NCI-H748 (cell line): ENCODE measurements at regions not wholly inside any gene's neighbourhood (a gene's known extent, or its start where the extent isn't known, plus 50 kb on each side); places are given as distances from the start of the nearest gene placed in this dataset.

Source experiments
- DNase-seq: peaks from one replicate; lab custom pipeline; 2025; ENCODE audit not compliant: unreplicated experiment; lab: John Stamatoyannopoulos, UW

DNA sequence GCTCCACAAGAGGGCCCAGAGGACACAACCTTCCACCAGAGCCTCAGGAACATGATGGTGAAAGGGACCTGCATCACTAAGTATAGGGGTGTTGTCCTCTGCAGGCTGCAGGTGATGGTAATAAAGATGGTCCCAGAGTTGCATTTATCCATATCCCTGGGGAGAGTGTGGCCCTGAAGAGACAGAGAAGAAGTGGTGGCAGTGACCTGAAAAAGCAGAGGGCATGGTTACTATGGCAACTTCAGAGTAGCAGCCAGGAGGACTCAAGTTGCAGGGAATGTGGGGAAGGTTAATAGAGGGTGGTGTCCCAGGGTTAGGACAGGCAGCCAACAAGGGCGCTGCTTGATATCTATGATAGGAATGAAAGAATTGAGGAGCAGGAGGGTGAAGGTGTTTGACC is 57.1 kb downstream of the HLA-A start:
- DNase-seq = peak; percentile 7

DNA sequence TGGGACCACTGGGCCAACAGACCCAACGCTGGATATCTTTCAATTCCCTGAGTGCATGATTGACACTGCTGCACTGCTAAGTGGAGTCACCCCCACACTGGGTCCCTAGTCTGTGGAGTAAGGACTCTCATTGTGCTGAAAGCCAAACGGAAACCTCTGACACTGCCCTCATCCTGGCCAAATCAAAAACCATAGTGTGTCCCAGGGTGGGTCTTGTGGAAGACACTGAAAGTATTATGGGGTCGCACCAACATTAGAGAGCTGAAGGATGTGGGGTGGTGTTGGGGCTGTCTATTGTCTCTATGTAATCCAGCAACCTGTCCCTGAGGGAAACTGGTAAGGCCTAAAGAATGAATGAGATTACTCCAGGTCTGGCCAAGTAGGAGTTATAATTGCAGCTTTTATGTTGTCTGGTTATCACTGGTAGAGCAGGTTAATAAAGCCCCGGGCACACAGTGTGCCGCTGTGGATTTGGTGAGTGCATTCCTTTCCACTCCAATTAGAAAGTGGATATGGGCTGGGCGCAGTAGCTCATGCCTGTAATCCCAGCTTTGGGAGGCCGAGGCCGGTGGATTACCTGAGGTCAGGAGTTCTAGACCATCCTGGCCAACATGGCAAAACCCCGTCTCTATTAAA is 57.9 kb downstream of the HLA-A start:
- no peak for DNase-seq

DNA sequence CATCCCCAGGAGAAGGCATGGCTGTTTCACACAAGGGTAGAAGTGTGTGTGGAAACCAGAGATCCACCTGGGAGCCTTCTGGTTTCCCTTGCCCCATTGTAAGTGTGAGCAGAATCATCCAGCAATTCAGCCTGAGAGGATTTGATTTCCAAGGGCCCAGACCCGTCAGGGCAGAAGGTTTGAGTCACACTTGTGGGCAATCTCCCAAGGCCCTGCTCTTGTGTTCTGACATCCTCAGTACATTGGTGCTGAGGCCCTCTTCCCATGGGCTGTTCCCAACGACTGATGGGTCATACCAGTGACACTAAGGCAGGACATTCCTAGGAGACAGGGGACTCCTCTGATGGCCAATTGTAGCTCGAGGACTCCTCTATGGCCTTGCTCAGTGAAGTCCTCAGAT is 58.2 kb upstream of the POLR1H start:
- no peak for DNase-seq

DNA sequence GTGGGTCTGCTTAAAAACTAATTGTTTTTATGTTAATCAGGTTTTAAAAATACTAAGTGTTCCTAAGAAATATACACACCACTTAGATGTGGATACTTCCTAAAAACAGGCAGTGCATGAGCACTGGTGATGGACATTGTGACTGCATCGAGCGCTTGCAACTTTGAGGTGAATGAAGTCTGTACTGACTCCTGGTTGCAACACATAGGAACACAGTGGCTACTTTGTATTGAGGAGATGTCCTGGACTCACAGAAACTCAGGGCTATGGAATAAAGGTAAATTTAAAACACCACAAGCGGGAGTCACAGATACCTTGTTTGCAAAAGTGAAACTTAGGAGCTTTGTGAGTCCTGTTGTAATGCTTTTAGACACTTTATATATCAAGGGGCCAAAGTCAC is 55.6 kb upstream of the POLR1H start:
- DNase-seq = no peak

DNA sequence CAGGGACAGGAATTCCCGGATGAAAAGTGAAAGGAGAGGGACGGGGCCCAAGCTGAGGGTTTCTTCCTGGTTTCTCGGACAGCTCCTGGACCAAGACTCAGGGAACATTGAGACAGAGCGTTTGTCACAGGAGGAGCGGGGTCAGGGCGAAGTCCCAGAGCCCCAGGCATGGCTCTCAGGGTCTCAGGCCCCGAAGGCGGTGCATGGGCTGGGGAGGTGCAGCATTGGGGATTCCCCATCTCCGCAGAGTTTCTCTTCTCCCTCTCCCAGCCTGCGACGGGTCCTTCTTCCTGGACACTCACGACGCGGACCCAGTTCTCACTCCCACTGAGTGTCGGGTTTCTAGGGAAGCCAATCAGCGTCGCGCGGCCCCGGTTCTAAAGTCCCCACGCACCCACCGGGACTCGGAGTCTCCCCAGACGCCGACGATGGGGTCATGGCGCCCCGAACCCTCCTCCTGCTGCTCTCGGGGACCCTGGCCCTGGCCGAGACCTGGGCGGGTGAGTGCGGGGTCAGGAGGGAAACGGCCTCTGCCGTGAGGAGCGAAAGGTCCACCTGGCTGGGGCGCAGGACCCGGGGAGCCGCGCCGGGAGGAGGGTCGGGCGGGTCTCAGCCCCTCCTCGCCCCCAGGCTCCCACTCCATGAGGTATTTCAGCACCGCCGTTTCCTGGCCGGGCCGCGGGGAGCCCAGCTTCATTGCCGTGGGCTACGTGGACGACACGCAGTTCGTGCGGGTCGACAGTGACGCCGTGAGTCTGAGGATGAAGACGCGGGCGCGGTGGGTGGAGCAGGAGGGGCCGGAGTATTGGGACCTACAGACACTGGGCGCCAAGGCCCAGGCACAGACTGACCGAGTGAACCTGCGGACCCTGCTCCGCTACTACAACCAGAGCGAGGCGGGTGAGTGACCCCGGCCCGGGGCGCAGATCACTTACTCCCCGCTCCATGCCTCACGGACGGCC is 54.6 kb upstream of the POLR1H start:
- peak; percentile 63 for DNase-seq

DNA sequence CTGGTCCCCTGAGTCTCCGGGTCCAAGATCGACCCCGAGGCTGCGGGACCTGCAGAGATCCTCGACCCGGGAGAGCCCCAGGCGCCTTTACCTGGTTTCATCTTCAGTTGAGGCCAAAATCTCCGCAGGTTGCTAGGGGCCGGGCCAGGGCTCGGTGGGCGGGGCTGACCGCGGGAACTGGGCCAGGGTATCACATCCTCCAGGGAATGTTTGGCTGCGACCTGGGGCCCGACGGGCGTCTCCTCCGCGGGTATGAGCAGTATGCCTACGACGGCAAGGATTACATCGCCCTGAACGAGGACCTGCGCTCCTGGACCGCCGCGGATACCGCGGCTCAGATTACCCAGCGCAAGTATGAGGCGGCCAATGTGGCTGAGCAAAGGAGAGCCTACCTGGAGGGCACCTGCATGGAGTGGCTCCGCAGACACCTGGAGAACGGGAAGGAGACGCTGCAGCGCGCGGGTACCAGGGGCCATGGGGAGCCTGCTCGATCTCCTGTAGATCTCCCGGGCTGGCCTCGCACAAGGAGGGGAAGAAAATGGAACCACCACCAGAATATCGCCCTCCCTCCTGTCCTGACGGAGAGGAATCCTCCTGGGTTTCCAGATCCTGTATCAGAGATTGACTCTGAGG is 53.8 kb upstream of the POLR1H start:
- DNase-seq = peak; percentile 87

DNA sequence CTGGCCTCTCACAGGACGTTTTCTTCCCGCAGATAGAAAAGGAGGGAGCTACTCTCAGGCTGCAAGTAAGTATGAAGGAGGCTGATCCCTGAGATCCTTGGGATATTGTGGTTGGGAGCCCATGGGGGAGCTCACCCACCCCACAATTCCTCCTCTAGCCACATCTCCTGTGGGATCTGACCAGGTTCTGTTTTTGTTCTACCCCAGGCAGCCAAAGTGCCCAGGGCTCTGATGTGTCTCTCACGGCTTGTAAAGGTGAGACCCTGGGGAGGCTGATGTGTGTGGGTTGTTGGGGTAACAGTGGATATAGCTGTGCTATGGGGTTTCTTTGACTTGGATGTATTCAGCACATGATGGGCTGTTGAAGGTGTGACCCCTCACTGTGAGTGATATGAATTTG is 52.0 kb upstream of the POLR1H start:
- no peak for DNase-seq
